H9 (cell line): ENCODE measurements at regions not wholly inside any gene's neighbourhood (a gene's known extent, or its start where the extent isn't known, plus 50 kb on each side); places are given as distances from the start of the nearest gene placed in this dataset.

Source experiments
- DNase-seq: peaks from one replicate; pipeline ENCODE4 v3.0.0-alpha.2; 2017
- H2AFZ ChIP-seq: one replicate; pipeline ENCODE4 v1.6.1; 2013; ENCODE audit warnings: mild to moderate bottlenecking, low read length, control low read depth, moderate library complexity
- H2AK5ac ChIP-seq: 2 replicates; pipeline ENCODE4 v1.6.1; 2013; ENCODE audit warnings: low read length, control low read depth, mixed read lengths; ENCODE audit not compliant: insufficient read length
- H2BK120ac ChIP-seq: one replicate; pipeline ENCODE4 v1.6.1; 2013; ENCODE audit warnings: low read depth, mild to moderate bottlenecking, low read length, control low read depth, inconsistent platforms; ENCODE audit not compliant: poor library complexity, severe bottlenecking
- H2BK12ac ChIP-seq: 2 replicates; pipeline ENCODE4 v1.6.1; 2013; ENCODE audit warnings: low read length, control low read depth, mixed read lengths, low read depth; ENCODE audit not compliant: insufficient read length
- H2BK15ac ChIP-seq: 2 replicates; pipeline ENCODE4 v1.6.1; 2013; ENCODE audit warnings: low read depth, low read length, control low read depth
- H2BK20ac ChIP-seq: one replicate; pipeline ENCODE4 v1.6.1; 2013; ENCODE audit warnings: low read depth, mild to moderate bottlenecking, low read length, control low read depth, inconsistent platforms; ENCODE audit not compliant: poor library complexity, severe bottlenecking
- H2BK5ac ChIP-seq: 2 replicates; pipeline ENCODE4 v1.6.1; 2013; ENCODE audit warnings: low read length, control low read depth, mixed read lengths; ENCODE audit not compliant: insufficient read length
- H3K14ac ChIP-seq: 2 replicates; pipeline ENCODE4 v1.6.1; 2013; ENCODE audit warnings: low read length, control low read depth; ENCODE audit not compliant: insufficient read depth
- H3K18ac ChIP-seq: 2 replicates; pipeline ENCODE4 v1.6.1; 2013; ENCODE audit warnings: low read depth, mild to moderate bottlenecking, mixed read lengths, low read length, control low read depth; ENCODE audit not compliant: insufficient read length
- H3K23ac ChIP-seq: 2 replicates; pipeline ENCODE4 v1.6.1; 2013; ENCODE audit warnings: low read length, control low read depth, mixed read lengths, low read depth; ENCODE audit not compliant: insufficient read length
- H3K23me2 ChIP-seq: 2 replicates; pipeline ENCODE4 v1.6.1; 2013; ENCODE audit warnings: low read depth, mild to moderate bottlenecking, mixed read lengths, low read length, control low read depth; ENCODE audit not compliant: insufficient read length, poor library complexity, severe bottlenecking
- H3K27ac ChIP-seq: 2 replicates; pipeline ENCODE4 v1.5.1; 2013; ENCODE audit warnings: low read length, control low read depth, mixed read lengths, low read depth; ENCODE audit not compliant: insufficient read length
- H3K27me3 ChIP-seq: 2 replicates; pipeline ENCODE4 v1.6.1; 2013; ENCODE audit warnings: low read length, control low read depth, inconsistent platforms; ENCODE audit not compliant: insufficient read depth
- H3K4ac ChIP-seq: 2 replicates; pipeline ENCODE4 v1.6.1; 2013; ENCODE audit warnings: low read depth, mild to moderate bottlenecking, control low read depth, inconsistent platforms, low read length, moderate library complexity
- H3K4me1 ChIP-seq: 2 replicates; pipeline ENCODE4 v1.6.1; 2013; ENCODE audit warnings: low read length, control low read depth, inconsistent platforms; ENCODE audit not compliant: insufficient read depth
- H3K4me2 ChIP-seq: 2 replicates; pipeline ENCODE4 v1.6.1; 2013; ENCODE audit warnings: low read length, control low read depth, mixed read lengths; ENCODE audit not compliant: insufficient read length, insufficient read depth
- H3K56ac ChIP-seq: 2 replicates; pipeline ENCODE4 v1.6.1; 2013; ENCODE audit warnings: low read depth, mild to moderate bottlenecking, mixed read lengths, low read length, control low read depth; ENCODE audit not compliant: insufficient read length
- H3K79me1 ChIP-seq: 2 replicates; pipeline ENCODE4 v1.6.1; 2013; ENCODE audit warnings: low read depth, mild to moderate bottlenecking, moderate library complexity, low read length, control low read depth, inconsistent platforms; ENCODE audit not compliant: insufficient read depth, poor library complexity, severe bottlenecking
- H3K79me2 ChIP-seq: 2 replicates; pipeline ENCODE4 v1.6.1; 2013; ENCODE audit warnings: low read length, control low read depth, inconsistent platforms; ENCODE audit not compliant: insufficient read depth
- H3K9ac ChIP-seq: 2 replicates; pipeline ENCODE4 v1.6.1; 2013; ENCODE audit warnings: low read length, control low read depth, mixed read lengths; ENCODE audit not compliant: insufficient read length; ENCODE audit errors: extremely low read depth
- H3K9me3 ChIP-seq: one replicate; pipeline ENCODE4 v1.6.1; 2013; ENCODE audit warnings: low read depth, low read length, inconsistent platforms; ENCODE audit not compliant: control insufficient read depth
- H3T11ph ChIP-seq: one replicate; pipeline ENCODE4 v1.6.1; 2013; ENCODE audit warnings: mild to moderate bottlenecking, low read length, control low read depth, inconsistent platforms
- H4K20me1 ChIP-seq: one replicate; pipeline ENCODE4 v1.6.1; 2013; ENCODE audit not compliant: control insufficient read depth, insufficient read length, insufficient read depth
- H4K5ac ChIP-seq: 2 replicates; pipeline ENCODE4 v1.6.1; 2013; ENCODE audit warnings: low read depth, mild to moderate bottlenecking, mixed read lengths, low read length, control low read depth; ENCODE audit not compliant: insufficient read length
- H4K8ac ChIP-seq: replicated peaks from 2 replicates; pipeline ENCODE4 v1.6.1; 2013; ENCODE audit warnings: low read length, control low read depth, mixed read lengths, low read depth; ENCODE audit not compliant: insufficient read length
- H4K91ac ChIP-seq: 2 replicates; pipeline ENCODE4 v1.6.1; 2013; ENCODE audit warnings: low read depth, mild to moderate bottlenecking, moderate library complexity, mixed read lengths, low read length, control low read depth; ENCODE audit not compliant: insufficient read length
- H3K27ac Mint-ChIP-seq, 3 experiments: 2 replicates in 2 of 3; 3 replicates in 1 of 3; pipeline ENCODE4 v1.8.0; 2020 to 2021; ENCODE audit warnings: mixed read lengths in 3 of 3, mild to moderate bottlenecking in 1 of 3, moderate library complexity in 1 of 3
- H3K27me3 Mint-ChIP-seq: 2 replicates; pipeline ENCODE4 v1.8.0; 2021; ENCODE audit warnings: low read depth, mild to moderate bottlenecking, moderate library complexity, mixed read lengths
- H3K36me3 Mint-ChIP-seq, 3 experiments: 2 replicates in 2 of 3; 3 replicates in 1 of 3; pipeline ENCODE4 v1.8.0; 2020 to 2021; ENCODE audit warnings: low read depth in 3 of 3, mixed read lengths in 3 of 3; ENCODE audit not compliant: insufficient read depth in 1 of 3
- H3K4me1 Mint-ChIP-seq, 2 experiments: 2 replicates each; pipeline ENCODE4 v1.8.0; 2020; ENCODE audit warnings: mixed read lengths in 2 of 2
- H3K4me3 Mint-ChIP-seq, 2 experiments: 2 replicates in 1 of 2; 3 replicates in 1 of 2; pipeline ENCODE4 v1.8.0; 2020 to 2021; ENCODE audit warnings: mild to moderate bottlenecking in 2 of 2, mixed read lengths in 2 of 2, moderate library complexity in 1 of 2
- H3K9me3 Mint-ChIP-seq, 2 experiments: 2 replicates in 1 of 2; 3 replicates in 1 of 2; pipeline ENCODE4 v1.8.0; 2020; ENCODE audit warnings: mild to moderate bottlenecking in 2 of 2, mixed read lengths in 2 of 2, moderate library complexity in 1 of 2
- WGBS: extraction: QIAGEN DNeasy Blood & Tissue Kit; methylation state at CpG from one replicate; pipeline ENCODE4 v1.1.7; 2013; ENCODE audit warnings: missing lambda C conversion rate, low lambda C conversion rate, mixed read lengths; ENCODE audit not compliant: insufficient read length; ENCODE audit errors: extremely low coverage; 5-methylcytosine and 5-hydroxymethylcytosine counted together
- TF ChIP-seq, protein P1 (sequence below): fragments of 200-600 bp; sonication (generic); conservative IDR thresholded peaks from 3 replicates; pipeline ENCODE4 v1.8.0; 2021; ENCODE audit warnings: antibody characterized with exemption, mild to moderate bottlenecking

DNA sequence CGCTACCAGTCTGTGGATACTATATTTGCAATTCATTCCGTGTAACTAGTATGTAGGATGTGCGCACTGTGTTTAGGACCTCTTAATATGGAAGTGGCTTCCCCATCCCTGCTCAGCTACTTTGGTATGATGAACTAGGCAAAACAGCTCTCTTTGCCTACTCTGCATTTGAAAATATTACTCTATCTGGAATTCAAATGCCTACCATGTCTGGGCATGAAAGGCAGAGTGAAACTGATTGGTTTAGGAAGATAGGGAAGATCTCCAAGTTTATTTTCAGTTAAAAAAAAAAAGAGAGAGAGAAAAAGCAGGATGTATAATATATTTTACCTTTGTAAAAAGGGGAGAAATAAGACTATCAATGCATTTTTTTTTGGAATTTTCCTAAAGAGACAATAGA is 74.1 kb upstream of the ELL2 start:
- no peak overlapping the region for H4K8ac ChIP-seq
- no peak overlapping the region for H2BK15ac ChIP-seq
- no peak overlapping the region for H2BK5ac ChIP-seq
- H2AK5ac ChIP-seq: no peak overlapping the region
- H3K4me1 ChIP-seq: no peaks in the 10 kb centered on the region
- H2BK12ac ChIP-seq: no peak overlapping the region
- no peak overlapping the region for H4K5ac ChIP-seq
- H3K14ac ChIP-seq: no peak overlapping the region
- H3K56ac ChIP-seq: no peak overlapping the region
- no peak overlapping the region for H2BK20ac ChIP-seq
- H4K91ac ChIP-seq: no peak overlapping the region
- no CpG with 5 or more reads among the region's 3 CpGs for WGBS
- H3K79me1 ChIP-seq: no peaks in the 10 kb centered on the region
- H4K20me1 ChIP-seq: no peaks in the 10 kb centered on the region
- H3K23ac ChIP-seq: no peak overlapping the region
- H3K9ac ChIP-seq: no peak overlapping the region
- no peak overlapping the region for H3K18ac ChIP-seq
- H2BK120ac ChIP-seq: no peak overlapping the region
- H2AFZ ChIP-seq: no peak overlapping the region
- H3K79me2 ChIP-seq: no peaks in the 10 kb centered on the region
- H3K4me1 Mint-ChIP-seq: no peaks in the 10 kb centered on the region
- no peaks in the 10 kb centered on the region for H3K27me3 Mint-ChIP-seq
- H3K23me2 ChIP-seq: no peaks in the 10 kb centered on the region
- no peaks in the 10 kb centered on the region for H3K27me3 ChIP-seq
- DNase-seq: no peak
- H3K27ac ChIP-seq: no peak overlapping the region
- no peak overlapping the region for H3K4ac ChIP-seq
- peaks cover 0 to 15% of the 10 kb centered on the region in 2 experiments; a peak in 4 of 5 replicates for H3K9me3 Mint-ChIP-seq
- no peak overlapping the region for H3K4me2 ChIP-seq
- no peak overlapping the region for H3K4me3 Mint-ChIP-seq
- H3K36me3 Mint-ChIP-seq: peaks cover 0 to 4% (median 2%) of the 10 kb centered on the region in 3 experiments; a peak in 2 of 7 replicates
- TF ChIP-seq, protein P1, sequence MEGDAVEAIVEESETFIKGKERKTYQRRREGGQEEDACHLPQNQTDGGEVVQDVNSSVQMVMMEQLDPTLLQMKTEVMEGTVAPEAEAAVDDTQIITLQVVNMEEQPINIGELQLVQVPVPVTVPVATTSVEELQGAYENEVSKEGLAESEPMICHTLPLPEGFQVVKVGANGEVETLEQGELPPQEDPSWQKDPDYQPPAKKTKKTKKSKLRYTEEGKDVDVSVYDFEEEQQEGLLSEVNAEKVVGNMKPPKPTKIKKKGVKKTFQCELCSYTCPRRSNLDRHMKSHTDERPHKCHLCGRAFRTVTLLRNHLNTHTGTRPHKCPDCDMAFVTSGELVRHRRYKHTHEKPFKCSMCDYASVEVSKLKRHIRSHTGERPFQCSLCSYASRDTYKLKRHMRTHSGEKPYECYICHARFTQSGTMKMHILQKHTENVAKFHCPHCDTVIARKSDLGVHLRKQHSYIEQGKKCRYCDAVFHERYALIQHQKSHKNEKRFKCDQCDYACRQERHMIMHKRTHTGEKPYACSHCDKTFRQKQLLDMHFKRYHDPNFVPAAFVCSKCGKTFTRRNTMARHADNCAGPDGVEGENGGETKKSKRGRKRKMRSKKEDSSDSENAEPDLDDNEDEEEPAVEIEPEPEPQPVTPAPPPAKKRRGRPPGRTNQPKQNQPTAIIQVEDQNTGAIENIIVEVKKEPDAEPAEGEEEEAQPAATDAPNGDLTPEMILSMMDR: no peak
- no peak overlapping the region for H3K27ac Mint-ChIP-seq
- H3K9me3 ChIP-seq: no peaks in the 10 kb centered on the region
- H3T11ph ChIP-seq: no peak overlapping the region
